ENCODE measurements at regions not wholly inside any gene's neighbourhood (a gene's known extent, or its start where the extent isn't known, plus 50 kb on each side); places are given as distances from the start of the nearest gene placed in this dataset.

- Histone ChIP-seq H3K9me3 (ENCODE audit: low read length) (no peaks in the 10 kb centered on the region), H4K20me1 (ENCODE audit: insufficient read depth, low read length) (no peaks in the 10 kb centered on the region), H3K9me2 (ENCODE audit: low read depth, low read length) (no peaks in the 10 kb centered on the region), H3K36me3 (ENCODE audit: insufficient read depth, low read length) (no peaks in the 10 kb centered on the region), H3K9ac (ENCODE audit: low read length) (no peak overlapping the region), H3K27ac (ENCODE audit: low read depth, low read length, poor library complexity, severe bottlenecking) (no peak overlapping the region), H3K4me1 (ENCODE audit: insufficient read depth, low read length, severe bottlenecking) (no peaks in the 10 kb centered on the region), H3K27me3 (ENCODE audit: insufficient read depth, low read length) (no peaks in the 10 kb centered on the region), H3K79me2 (ENCODE audit: insufficient read depth, low read length) (no peaks in the 10 kb centered on the region), H3F3A (ENCODE audit: insufficient read depth, low read length) (no peaks in the 10 kb centered on the region), H2AFZ (ENCODE audit: low read length) (no peak overlapping the region), H3K4me2 (ENCODE audit: low read length) (no peak overlapping the region), H3K4me3 (ENCODE audit: low read depth, low read length, poor library complexity, severe bottlenecking) (no peak overlapping the region)
- no peak for TF ChIP-seq CTCF (IDR thresholded peaks at IDR 0.05; ENCODE audit: low read length)
- TF ChIP-seq EZH2 (IDR thresholded peaks at IDR 0.05; ENCODE audit: borderline replicate concordance, low read length), result no peak
These were observed 1041.1 kb downstream of the JRKL start for GRCh38 chr11:97430877-97431276.

GRCh38 chr11:97432926-97433325 lies 1043.1 kb downstream of the JRKL start:
- no peak overlapping the region for H3K4me2 ChIP-seq (ENCODE audit: low read length)
- H3K36me3 ChIP-seq (ENCODE audit: insufficient read depth, low read length), result no peaks in the 10 kb centered on the region
- no peak overlapping the region for H3K9ac ChIP-seq (ENCODE audit: low read length)
- no peak for TF ChIP-seq CTCF (IDR thresholded peaks at IDR 0.05; ENCODE audit: low read length)
- TF ChIP-seq EZH2 (IDR thresholded peaks at IDR 0.05; ENCODE audit: borderline replicate concordance, low read length), result no peak
- no peaks in the 10 kb centered on the region for H3K27me3 ChIP-seq (ENCODE audit: insufficient read depth, low read length)
- no peaks in the 10 kb centered on the region for H3K9me2 ChIP-seq (ENCODE audit: low read depth, low read length)
- H3K4me1 ChIP-seq (ENCODE audit: insufficient read depth, low read length, severe bottlenecking), result no peaks in the 10 kb centered on the region
- no peak overlapping the region for H2AFZ ChIP-seq (ENCODE audit: low read length)
- no peak overlapping the region for H3K4me3 ChIP-seq (ENCODE audit: low read depth, low read length, poor library complexity, severe bottlenecking)
- no peak overlapping the region for H3K27ac ChIP-seq (ENCODE audit: low read depth, low read length, poor library complexity, severe bottlenecking)
- no peaks in the 10 kb centered on the region for H3K9me3 ChIP-seq (ENCODE audit: low read length)
- H3K79me2 ChIP-seq (ENCODE audit: insufficient read depth, low read length), result no peaks in the 10 kb centered on the region
- no peaks in the 10 kb centered on the region for H4K20me1 ChIP-seq (ENCODE audit: insufficient read depth, low read length)
- no peaks in the 10 kb centered on the region for H3F3A ChIP-seq (ENCODE audit: insufficient read depth, low read length)

- Histone ChIP-seq H2AFZ (ENCODE audit: low read length) (no peak overlapping the region), H3K9me3 (ENCODE audit: low read length) (no peaks in the 10 kb centered on the region), H3K27ac (ENCODE audit: low read depth, low read length, poor library complexity, severe bottlenecking) (no peak overlapping the region), H3K4me2 (ENCODE audit: low read length) (no peak overlapping the region), H3K4me1 (ENCODE audit: insufficient read depth, low read length, severe bottlenecking) (no peaks in the 10 kb centered on the region), H3K9ac (ENCODE audit: low read length) (no peak overlapping the region), H3F3A (ENCODE audit: insufficient read depth, low read length) (no peaks in the 10 kb centered on the region), H3K79me2 (ENCODE audit: insufficient read depth, low read length) (no peaks in the 10 kb centered on the region), H4K20me1 (ENCODE audit: insufficient read depth, low read length) (no peaks in the 10 kb centered on the region), H3K36me3 (ENCODE audit: insufficient read depth, low read length) (no peaks in the 10 kb centered on the region), H3K4me3 (ENCODE audit: low read depth, low read length, poor library complexity, severe bottlenecking) (no peak overlapping the region), H3K9me2 (ENCODE audit: low read depth, low read length) (no peaks in the 10 kb centered on the region), H3K27me3 (ENCODE audit: insufficient read depth, low read length) (no peaks in the 10 kb centered on the region)
- TF ChIP-seq CTCF (IDR thresholded peaks at IDR 0.05; ENCODE audit: low read length), result no peak
- no peak for TF ChIP-seq EZH2 (IDR thresholded peaks at IDR 0.05; ENCODE audit: borderline replicate concordance, low read length)
These were observed 1055.7 kb downstream of the JRKL start for GRCh38 chr11:97445561-97445960.
